H1 (cell line): ENCODE measurements at regions not wholly inside any gene's neighbourhood (a gene's known extent, or its start where the extent isn't known, plus 50 kb on each side); places are given as distances from the start of the nearest gene placed in this dataset.
"Not testable (repeated sequence)": the region's sequence is repeated elsewhere in the genome, so short reads cannot be mapped to it uniquely, and the experiment has no call there.

Experiments used
- CTCF ChIA-PET: fragments of 300-600 bp; sonication (Branson Sonifier 250); formaldehyde crosslinking; loops from one replicate; lab custom pipeline; 2021; ENCODE audit not compliant: partially characterized antibody; lab: Charles Lee
- POLR2A ChIA-PET: fragments of 300-600 bp; sonication (Branson Sonifier 250); formaldehyde crosslinking; loops from one replicate; lab custom pipeline; 2021; ENCODE audit warnings: inconsistent platforms; ENCODE audit not compliant: partially characterized antibody; lab: Charles Lee
- DNase-seq, 2 experiments: peaks; one replicate each; pipeline versions ENCODE4 v3.0.0 to v3.0.0-alpha.2; 2010 to 2022; ENCODE audit warnings: low spot score in 2 of 2, low read depth in 1 of 2, mixed read lengths in 1 of 2
- FAIRE-seq: peaks from 2 replicates; lab custom pipeline; 2011; peaks lifted over from hg19 to GRCh38; lab: Jason Lieb, UNC
- H2AFZ ChIP-seq: 2 replicates; pipeline ENCODE4 v1.8.1; 2012; ENCODE audit warnings: low read length, inconsistent platforms
- H2AK5ac ChIP-seq: 2 replicates; pipeline ENCODE4 v1.6.1; 2013; ENCODE audit warnings: low read depth, low read length
- H2BK120ac ChIP-seq: replicated peaks from 2 replicates; pipeline ENCODE3; 2013; ENCODE audit warnings: low read depth, low read length, inconsistent platforms
- H2BK12ac ChIP-seq: 2 replicates; pipeline ENCODE4 v1.6.1; 2013; ENCODE audit warnings: low read depth, low read length
- H2BK15ac ChIP-seq: 2 replicates; pipeline ENCODE4 v1.6.1; 2013; ENCODE audit warnings: low read length
- H2BK20ac ChIP-seq: 2 replicates; pipeline ENCODE4 v1.6.1; 2013; ENCODE audit warnings: low read length
- H2BK5ac ChIP-seq: 2 replicates; pipeline ENCODE4 v1.6.1; 2013; ENCODE audit warnings: low read depth, low read length
- H3K14ac ChIP-seq: 2 replicates; pipeline ENCODE4 v1.6.1; 2013; ENCODE audit warnings: inconsistent platforms; ENCODE audit not compliant: insufficient read length
- H3K18ac ChIP-seq: 2 replicates; pipeline ENCODE4 v1.6.1; 2013; ENCODE audit warnings: low read length; ENCODE audit errors: extremely low read depth
- H3K23ac ChIP-seq: 2 replicates; pipeline ENCODE4 v1.6.1; 2013; ENCODE audit warnings: inconsistent platforms; ENCODE audit not compliant: insufficient read length
- H3K23me2 ChIP-seq: 2 replicates; pipeline ENCODE4 v1.6.1; 2013; ENCODE audit warnings: low read depth, low read length
- H3K27ac ChIP-seq: 2 replicates; pipeline ENCODE4 v1.6.1; 2011; ENCODE audit warnings: low read depth, low read length, inconsistent platforms
- H3K27me3 ChIP-seq, 4 experiments: replicated peaks in 1 of 4; 1 replicate in 1 of 4; 2 replicates in 3 of 4; pipeline versions ENCODE4 v1.6.1 to v1.8.1; 2011 to 2013; ENCODE audit warnings: low read length in 3 of 4, mild to moderate bottlenecking in 3 of 4, inconsistent platforms in 2 of 4, mixed read lengths in 2 of 4, moderate library complexity in 1 of 4; ENCODE audit not compliant: control insufficient read depth in 3 of 4, insufficient read depth in 3 of 4; ENCODE audit errors: extremely low read depth in 1 of 4
- H3K36me3 ChIP-seq, 4 experiments: 2 replicates each; pipeline versions ENCODE4 v1.6.1 to v1.8.1; 2011 to 2013; ENCODE audit warnings: mild to moderate bottlenecking in 4 of 4, low read length in 3 of 4, moderate library complexity in 2 of 4, control low read depth in 1 of 4, inconsistent platforms in 1 of 4; ENCODE audit not compliant: insufficient read depth in 4 of 4, control insufficient read depth in 2 of 4
- H3K4ac ChIP-seq: replicated peaks from 2 replicates; pipeline ENCODE3; 2013; ENCODE audit warnings: low read length, low read depth, mixed read lengths, inconsistent platforms; ENCODE audit not compliant: insufficient read length
- H3K4me1 ChIP-seq, 4 experiments: replicated peaks in 1 of 4; 1 replicate in 1 of 4; 2 replicates in 3 of 4; pipeline versions ENCODE4 v1.6.1 to v1.8.1; 2011 to 2013; ENCODE audit warnings: low read length in 3 of 4, inconsistent platforms in 2 of 4, mixed read lengths in 1 of 4; ENCODE audit not compliant: insufficient read depth in 4 of 4, control insufficient read depth in 3 of 4
- H3K4me2 ChIP-seq, 2 experiments: 2 replicates each; pipeline versions ENCODE4 v1.6.1 to v1.8.1; 2011 to 2013; ENCODE audit warnings: low read depth in 2 of 2, low read length in 2 of 2, control low read depth in 1 of 2, inconsistent platforms in 1 of 2, mild to moderate bottlenecking in 1 of 2; ENCODE audit not compliant: insufficient read depth in 1 of 2
- H3K4me3 ChIP-seq, 4 experiments: fragments of 200-600, 300-600 bp in 1 of 4; sonication (generic), shearing (Covaris generic), sonication (Bioruptor Twin) in 1 of 4; 2 replicates each; pipeline versions ENCODE4 v1.5.1 to v1.8.1; 2011 to 2016; ENCODE audit warnings: low read length in 4 of 4, low read depth in 3 of 4, control low read depth in 2 of 4, inconsistent platforms in 2 of 4, mild to moderate bottlenecking in 2 of 4, mixed read lengths in 1 of 4, moderate library complexity in 1 of 4; ENCODE audit not compliant: insufficient read depth in 2 of 4; ENCODE audit errors: extremely low read depth in 1 of 4
- H3K56ac ChIP-seq: replicated peaks from 2 replicates; pipeline ENCODE3; 2013; ENCODE audit warnings: low read depth, mild to moderate bottlenecking, mixed read lengths, low read length, inconsistent platforms; ENCODE audit not compliant: insufficient read length
- H3K79me1 ChIP-seq: 2 replicates; pipeline ENCODE4 v1.6.1; 2013; ENCODE audit warnings: low read depth, low read length, control low read depth
- H3K79me2 ChIP-seq, 2 experiments: 2 replicates each; pipeline versions ENCODE4 v1.6.1 to v1.8.1; 2012 to 2013; ENCODE audit warnings: low read length in 2 of 2, mild to moderate bottlenecking in 2 of 2, inconsistent platforms in 1 of 2; ENCODE audit not compliant: insufficient read depth in 2 of 2, control insufficient read depth in 1 of 2
- H3K9ac ChIP-seq, 4 experiments: replicated peaks in 1 of 4; 1 replicate in 1 of 4; 2 replicates in 3 of 4; pipeline versions ENCODE4 v1.6.1 to v1.8.1; 2011 to 2013; ENCODE audit warnings: low read depth in 3 of 4, low read length in 3 of 4, control low read depth in 2 of 4, mild to moderate bottlenecking in 2 of 4, moderate library complexity in 2 of 4, inconsistent platforms in 1 of 4; ENCODE audit errors: extremely low read depth in 1 of 4
- H3K9me3 ChIP-seq, 2 experiments: 2 replicates each; pipeline versions ENCODE4 v1.6.1 to v1.8.1; 2012 to 2013; ENCODE audit warnings: mild to moderate bottlenecking in 2 of 2, moderate library complexity in 2 of 2, control low read depth in 1 of 2, inconsistent platforms in 1 of 2, low read depth in 1 of 2, low read length in 1 of 2, mixed read lengths in 1 of 2; ENCODE audit not compliant: insufficient read depth in 2 of 2
- H4K20me1 ChIP-seq, 2 experiments: replicated peaks in 1 of 2; 2 replicates each; pipeline versions ENCODE3 to v1.8.1; 2011 to 2013; ENCODE audit warnings: inconsistent platforms in 2 of 2, low read length in 2 of 2, mild to moderate bottlenecking in 1 of 2; ENCODE audit not compliant: insufficient read depth in 2 of 2, control insufficient read depth in 1 of 2
- H4K5ac ChIP-seq: 2 replicates; pipeline ENCODE4 v1.6.1; 2013; ENCODE audit warnings: low read length, low read depth, mixed read lengths, inconsistent platforms; ENCODE audit not compliant: insufficient read length
- H4K8ac ChIP-seq: 2 replicates; pipeline ENCODE4 v1.8.0; 2013; ENCODE audit warnings: mild to moderate bottlenecking, moderate library complexity, low read length, inconsistent platforms; ENCODE audit not compliant: insufficient read depth; ENCODE audit errors: extremely low read depth
- H4K91ac ChIP-seq: replicated peaks from 2 replicates; pipeline ENCODE3; 2013; ENCODE audit warnings: low read length, mixed read lengths, inconsistent platforms; ENCODE audit not compliant: insufficient read length
- CEBPB ChIP-seq: IDR thresholded peaks from 2 replicates; pipeline ENCODE4 v1.6.1; 2012; ENCODE audit warnings: low read depth, low read length
- POLR2AphosphoS5 ChIP-seq: IDR thresholded peaks from 2 replicates; pipeline ENCODE4 v1.6.1; 2011; ENCODE audit warnings: low read depth, low read length
- WGBS, 2 experiments: shearing (Covaris generic) in 1 of 2; methylation state at CpG; one replicate each; pipeline versions ENCODE4 v1.1.6 to v1.1.7; 2013 to 2015; ENCODE audit warnings: low lambda C conversion rate in 2 of 2, mixed read lengths in 2 of 2, inconsistent platforms in 1 of 2, low coverage in 1 of 2, missing lambda C conversion rate in 1 of 2; ENCODE audit not compliant: insufficient replicate concordance in 2 of 2, insufficient coverage in 1 of 2, insufficient read length in 1 of 2; ENCODE audit errors: extremely low coverage in 1 of 2, missing lambda C conversion rate in 1 of 2; 5-methylcytosine and 5-hydroxymethylcytosine counted together

GRCh38 chr1:180749-181205, 270.7 kb downstream of the OR4F29 start:
- H3K79me2 ChIP-seq, H2BK12ac ChIP-seq, H3K23ac ChIP-seq, H3K23me2 ChIP-seq, DNase-seq, H3K79me1 ChIP-seq, FAIRE-seq, H2BK20ac ChIP-seq, H3K18ac ChIP-seq, H4K5ac ChIP-seq, H2BK5ac ChIP-seq, H3K27ac ChIP-seq, H3K4me1 ChIP-seq, H2AFZ ChIP-seq, H3K56ac ChIP-seq, H4K91ac ChIP-seq, H3K9ac ChIP-seq, H4K20me1 ChIP-seq, H3K4ac ChIP-seq, CTCF ChIA-PET, H2BK120ac ChIP-seq, H3K4me3 ChIP-seq, H3K36me3 ChIP-seq, H2AK5ac ChIP-seq, POLR2A ChIA-PET, H3K27me3 ChIP-seq, H3K14ac ChIP-seq, H3K4me2 ChIP-seq, H2BK15ac ChIP-seq, H4K8ac ChIP-seq: not testable (repeated sequence)
- 97% methylated on average over 6 of the region's 28 CpGs; no CpG with 5 or more reads in 1 of the 2 experiments for WGBS, 2 experiments
- peak; percentile 68 for TF ChIP-seq CEBPB
- TF ChIP-seq POLR2AphosphoS5: 0 out of 2 replicates have a peak, but pooled peaks have one; percentile 25
- peaks cover 3 to 11% of the 10 kb centered on the region in 2 experiments; a peak in 3 of 4 replicates for H3K9me3 ChIP-seq

- H3K27ac ChIP-seq, H2BK120ac ChIP-seq, H3K36me3 ChIP-seq, H2BK15ac ChIP-seq, H4K5ac ChIP-seq, H3K18ac ChIP-seq, H2BK12ac ChIP-seq, DNase-seq, H3K27me3 ChIP-seq, FAIRE-seq, CTCF ChIA-PET, H3K56ac ChIP-seq, H2AFZ ChIP-seq, H2AK5ac ChIP-seq, H3K4me3 ChIP-seq, H3K9ac ChIP-seq, H4K8ac ChIP-seq, H3K4me2 ChIP-seq, H4K91ac ChIP-seq, H2BK20ac ChIP-seq, H3K79me1 ChIP-seq, POLR2A ChIA-PET, H3K14ac ChIP-seq, H4K20me1 ChIP-seq, H3K4ac ChIP-seq, H3K23ac ChIP-seq, H3K79me2 ChIP-seq, H2BK5ac ChIP-seq, H3K9me3 ChIP-seq, H3K23me2 ChIP-seq, H3K4me1 ChIP-seq: not testable (repeated sequence)
- 100% methylated on average over 2 of the region's 4 CpGs; no CpG with 5 or more reads in 1 of the 2 experiments for WGBS, 2 experiments
These were observed 312.6 kb downstream of the OR4F29 start for GRCh38 chr1:138842-139241.
